GM12878 (cell line): ENCODE measurements at regions not wholly inside any gene's neighbourhood (a gene's known extent, or its start where the extent isn't known, plus 50 kb on each side); places are given as distances from the start of the nearest gene placed in this dataset.

Experiments
- ATAC-seq: fragments of 200-7000 bp; cut with Tn5 transposase; 3 replicates; pipeline ENCODE4 v1.9.1; 2020; ENCODE audit warnings: mild to moderate bottlenecking, moderate library complexity
- BruUV-seq: library from RNA; stranded (reverse); fragments of 400-500 nt; replicated peaks from 2 replicates; lab custom pipeline; 2021; lab: Mats Ljungman, UMichigan
- CTCF ChIA-PET: fragments of 300-600 bp; sonication (Branson Sonifier 250); formaldehyde crosslinking; extraction: SDS; loops from one replicate; lab custom pipeline; 2021; ENCODE audit warnings: inconsistent platforms; lab: Yijun Ruan, JAX
- POLR2A ChIA-PET: fragments of 350-600 bp; formaldehyde crosslinking; extraction: SDS; loops from one replicate; lab custom pipeline; 2021; ENCODE audit warnings: inconsistent platforms; lab: Charles Lee
- RAD21 ChIA-PET: fragments of 300-600 bp; sonication (Branson Sonifier 250); formaldehyde crosslinking; loops from one replicate; lab custom pipeline; 2023; ENCODE audit warnings: antibody characterized with exemption; ENCODE audit not compliant: unreplicated experiment; lab: Charles Lee
- SMC1A ChIA-PET: fragments of 300-600 bp; sonication (Branson Sonifier 250); formaldehyde crosslinking; loops from one replicate; lab custom pipeline; 2023; ENCODE audit not compliant: unreplicated experiment, uncharacterized antibody; lab: Charles Lee
- DNase-seq: peaks from one replicate; pipeline ENCODE4 v3.0.0-alpha.2; 2011; ENCODE audit warnings: low read depth, low spot score
- FAIRE-seq: peaks from 3 replicates; lab custom pipeline; 2011; peaks lifted over from hg19 to GRCh38; lab: Jason Lieb, UNC
- H2AFZ ChIP-seq: 2 replicates; pipeline ENCODE4 v1.6.0; 2011; ENCODE audit warnings: low read depth, low read length, control low read depth; ENCODE audit not compliant: control insufficient read depth
- H3K27ac ChIP-seq: 2 replicates; pipeline ENCODE4 v1.5.1; 2011; ENCODE audit warnings: control low read depth; ENCODE audit not compliant: control insufficient read depth, insufficient read depth
- H3K27me3 ChIP-seq, 2 experiments: replicated peaks in 1 of 2; 2 replicates each; pipeline versions ENCODE4 v1.6.0 to v1.6.1; 2011; ENCODE audit warnings: low read length in 1 of 2; ENCODE audit not compliant: control insufficient read depth in 2 of 2, insufficient read depth in 2 of 2
- H3K36me3 ChIP-seq, 2 experiments: 2 replicates each; pipeline ENCODE4 v1.5.1; 2011; ENCODE audit warnings: low read length in 1 of 2; ENCODE audit not compliant: control insufficient read depth in 2 of 2, insufficient read depth in 2 of 2
- H3K4me1 ChIP-seq: 2 replicates; pipeline ENCODE4 v1.6.1; 2011; ENCODE audit warnings: mild to moderate bottlenecking, low read length, moderate library complexity, mixed read lengths; ENCODE audit not compliant: control insufficient read depth, insufficient read depth
- H3K4me2 ChIP-seq: 2 replicates; pipeline ENCODE4 v1.6.0; 2011; ENCODE audit warnings: control low read depth; ENCODE audit not compliant: control insufficient read depth, insufficient read depth
- H3K4me3 ChIP-seq: fragments of 200-600 bp; sonication (generic); 2 replicates; pipeline ENCODE4 v1.5.1; 2016
- H3K79me2 ChIP-seq: 2 replicates; pipeline ENCODE4 v1.6.0; 2011; ENCODE audit warnings: low read length; ENCODE audit not compliant: control insufficient read depth, insufficient read depth
- H3K9ac ChIP-seq: 2 replicates; pipeline ENCODE4 v1.8.0; 2011; ENCODE audit warnings: low read length, control low read depth, mixed read lengths; ENCODE audit not compliant: control insufficient read depth, insufficient read depth
- H3K9me3 ChIP-seq: replicated peaks from 3 replicates; pipeline ENCODE4 v1.5.1; 2011; ENCODE audit warnings: mild to moderate bottlenecking, low read length; ENCODE audit not compliant: control insufficient read depth, insufficient read depth
- H4K20me1 ChIP-seq: 2 replicates; pipeline ENCODE4 v1.6.0; 2011; ENCODE audit not compliant: control insufficient read depth, insufficient read depth
- EP300 ChIP-seq, 2 experiments: fragments of 150-350 bp in 1 of 2; IDR thresholded peaks; 2 replicates each; pipeline ENCODE4 v1.6.1; 2011 to 2012; ENCODE audit warnings: low read depth in 2 of 2, low read length in 2 of 2, borderline replicate concordance in 1 of 2, improper control_type of control experiment in 1 of 2, inconsistent platforms in 1 of 2; ENCODE audit not compliant: control insufficient read depth in 1 of 2
- ETV6 ChIP-seq, 2 experiments: fragments of 450-650 bp in 1 of 2; IDR thresholded peaks in 1 of 2; conservative IDR thresholded peaks in 1 of 2; 2 replicates each; pipeline ENCODE4 v1.6.1; 2014; ENCODE audit warnings: antibody characterized with exemption in 1 of 2, borderline replicate concordance in 1 of 2, low read depth in 1 of 2, mild to moderate bottlenecking in 1 of 2, moderate library complexity in 1 of 2
- FOS ChIP-seq: IDR thresholded peaks from 3 replicates; pipeline ENCODE4 v1.6.1; 2011; ENCODE audit warnings: borderline replicate concordance; ENCODE audit not compliant: insufficient read length; ENCODE audit errors: extremely low read depth
- HDAC6 ChIP-seq: fragments of 200-600 bp; sonication (generic); IDR thresholded peaks from one replicate; pipeline ENCODE4 v1.8.0; 2017; ENCODE audit warnings: antibody characterized with exemption; ENCODE audit not compliant: unreplicated experiment
- MLLT1 ChIP-seq: fragments of 450-650 bp; IDR thresholded peaks from 2 replicates; pipeline ENCODE4 v1.6.1; 2016; ENCODE audit warnings: mild to moderate bottlenecking
- NKRF ChIP-seq: fragments of 450-650 bp; conservative IDR thresholded peaks from 2 replicates; pipeline ENCODE4 v1.6.1; 2017; ENCODE audit warnings: mild to moderate bottlenecking, moderate library complexity
- NR2C1 ChIP-seq: fragments of 450-650 bp; IDR thresholded peaks from 2 replicates; pipeline ENCODE4 v1.6.1; 2017; ENCODE audit warnings: antibody characterized with exemption, mild to moderate bottlenecking, moderate library complexity
- TCF3 ChIP-seq: IDR thresholded peaks from 2 replicates; pipeline ENCODE4 v1.6.1; 2012; ENCODE audit warnings: low read depth, mild to moderate bottlenecking, low read length, borderline replicate concordance; ENCODE audit not compliant: insufficient read depth
- YBX1 ChIP-seq: fragments of 450-650 bp; IDR thresholded peaks from 2 replicates; pipeline ENCODE4 v1.6.1; 2016; ENCODE audit warnings: antibody characterized with exemption
- ZBTB33 ChIP-seq: fragments of 450-650 bp; IDR thresholded peaks from 2 replicates; pipeline ENCODE4 v1.6.1; 2017; ENCODE audit warnings: mild to moderate bottlenecking
- ZNF384 ChIP-seq: IDR thresholded peaks from 2 replicates; pipeline ENCODE4 v1.6.1; 2012; ENCODE audit warnings: low read depth, mild to moderate bottlenecking, low read length, improper control_type of control experiment, borderline replicate concordance
- WGBS: methylation state at CpG from one replicate; pipeline ENCODE4 v1.1.6; 2016; ENCODE audit warnings: low lambda C conversion rate; ENCODE audit not compliant: insufficient replicate concordance, insufficient coverage; ENCODE audit errors: missing lambda C conversion rate; 5-methylcytosine and 5-hydroxymethylcytosine counted together
- in situ Hi-C: fragments of 300-500 bp; cut with MboI; formaldehyde crosslinking; loops from 9 replicates; pipeline ENCODE4 v1.14.3; 2018; ENCODE audit warnings: mixed read lengths
- intact Hi-C: fragments of 100-400 bp; cut with micrococcal nuclease; formaldehyde crosslinking; loops from one replicate; pipeline ENCODE4 v1.14.2; 2022; ENCODE audit not compliant: unreplicated experiment
- TF ChIP-seq, protein P1 (sequence below): fragments of 450-650 bp; formaldehyde crosslinking; IDR thresholded peaks from 2 replicates; pipeline ENCODE4 v1.5.0; 2022; ENCODE audit warnings: mild to moderate bottlenecking, missing genetic modification characterization

- in situ Hi-C loops: no loop called here
- TF ChIP-seq FOS (no peak), TCF3 (no peak), NKRF (no peak), HDAC6 (no peak), EP300 (IDR thresholded peaks at IDR 0.05; ENCODE audit: borderline replicate concordance in 1 of 2, control insufficient read depth in 1 of 2, low read depth in 2 of 2, low read length in 2 of 2) (no peak), ZNF384 (no peak), ETV6 (conservative IDR thresholded peaks at IDR 0.05 in 1 of 2, IDR thresholded peaks at IDR 0.05 in 1 of 2; ENCODE audit: borderline replicate concordance in 1 of 2, low read depth in 1 of 2) (no peak), ZBTB33 (no peak), YBX1 (no peak), NR2C1 (no peak), MLLT1 (no peak)
- TF ChIP-seq, protein P1, sequence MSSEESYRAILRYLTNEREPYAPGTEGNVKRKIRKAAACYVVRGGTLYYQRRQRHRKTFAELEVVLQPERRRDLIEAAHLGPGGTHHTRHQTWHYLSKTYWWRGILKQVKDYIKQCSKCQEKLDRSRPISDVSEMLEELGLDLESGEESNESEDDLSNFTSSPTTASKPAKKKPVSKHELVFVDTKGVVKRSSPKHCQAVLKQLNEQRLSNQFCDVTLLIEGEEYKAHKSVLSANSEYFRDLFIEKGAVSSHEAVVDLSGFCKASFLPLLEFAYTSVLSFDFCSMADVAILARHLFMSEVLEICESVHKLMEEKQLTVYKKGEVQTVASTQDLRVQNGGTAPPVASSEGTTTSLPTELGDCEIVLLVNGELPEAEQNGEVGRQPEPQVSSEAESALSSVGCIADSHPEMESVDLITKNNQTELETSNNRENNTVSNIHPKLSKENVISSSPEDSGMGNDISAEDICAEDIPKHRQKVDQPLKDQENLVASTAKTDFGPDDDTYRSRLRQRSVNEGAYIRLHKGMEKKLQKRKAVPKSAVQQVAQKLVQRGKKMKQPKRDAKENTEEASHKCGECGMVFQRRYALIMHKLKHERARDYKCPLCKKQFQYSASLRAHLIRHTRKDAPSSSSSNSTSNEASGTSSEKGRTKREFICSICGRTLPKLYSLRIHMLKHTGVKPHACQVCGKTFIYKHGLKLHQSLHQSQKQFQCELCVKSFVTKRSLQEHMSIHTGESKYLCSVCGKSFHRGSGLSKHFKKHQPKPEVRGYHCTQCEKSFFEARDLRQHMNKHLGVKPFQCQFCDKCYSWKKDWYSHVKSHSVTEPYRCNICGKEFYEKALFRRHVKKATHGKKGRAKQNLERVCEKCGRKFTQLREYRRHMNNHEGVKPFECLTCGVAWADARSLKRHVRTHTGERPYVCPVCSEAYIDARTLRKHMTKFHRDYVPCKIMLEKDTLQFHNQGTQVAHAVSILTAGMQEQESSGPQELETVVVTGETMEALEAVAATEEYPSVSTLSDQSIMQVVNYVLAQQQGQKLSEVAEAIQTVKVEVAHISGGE (CRISPR knock-in tag): no peak
Observed at GRCh38 chr16:6690741-6691140, 641.9 kb upstream of the RBFOX1 start.

More at GRCh38 chr16:6690741-6691140, 641.9 kb upstream of the RBFOX1 start:
- H3K9ac ChIP-seq: no peak overlapping the region
- H3K27ac ChIP-seq: no peak overlapping the region
- SMC1A ChIA-PET: interaction anchor here (0.8 kb wide), 1 partner anchor 9 kb away, joined by 3 read pairs; no protein-coding TSS in a partner anchor
- no peaks in the 10 kb centered on the region for H3K36me3 ChIP-seq
- no peaks in the 10 kb centered on the region for H3K79me2 ChIP-seq
- no peak for DNase-seq
- H3K9me3 ChIP-seq: no peaks in the 10 kb centered on the region
- H3K4me2 ChIP-seq: no peak overlapping the region
- no peak for FAIRE-seq
- H4K20me1 ChIP-seq: no peaks in the 10 kb centered on the region
- RAD21 ChIA-PET: no interaction called here
- H3K4me3 ChIP-seq: no peak overlapping the region
- H3K4me1 ChIP-seq: no peaks in the 10 kb centered on the region
- POLR2A ChIA-PET: no interaction called here
- no peak overlapping the region for H2AFZ ChIP-seq
- CTCF ChIA-PET: no interaction called here
- intact Hi-C loops: no loop called here
- no peaks in the 10 kb centered on the region for H3K27me3 ChIP-seq
- 41% methylated on average over 4 of the region's 4 CpGs for WGBS
- no peak for ATAC-seq
- BruUV-seq: no TSS peak
